ENCODE measurements at regions not wholly inside any gene's neighbourhood (a gene's known extent, or its start where the extent isn't known, plus 50 kb on each side); places are given as distances from the start of the nearest gene placed in this dataset.
"Not testable (repeated sequence)": the region's sequence is repeated elsewhere in the genome, so short reads cannot be mapped to it uniquely, and the experiment has no call there.

- not testable (repeated sequence) for TF ChIP-seq CTCF (IDR thresholded peaks at IDR 0.05); RNF2 (IDR thresholded peaks at IDR 0.05; ENCODE audit: borderline replicate concordance, low read depth); RCOR1 (IDR thresholded peaks at IDR 0.05; ENCODE audit: low read depth, low read length); REST (IDR thresholded peaks at IDR 0.05); PHF8 (IDR thresholded peaks at IDR 0.05; ENCODE audit: borderline replicate concordance, low read depth); ESRRA (IDR thresholded peaks at IDR 0.05; ENCODE audit: borderline replicate concordance, low read length); SMC3 (IDR thresholded peaks at IDR 0.05); POLR2A (IDR thresholded peaks at IDR 0.05; ENCODE audit: low read length); RFX5 (IDR thresholded peaks at IDR 0.05); RAD21 (conservative IDR thresholded peaks at IDR 0.05 in 1 of 2, IDR thresholded peaks at IDR 0.05 in 1 of 2); USF2 (IDR thresholded peaks at IDR 0.05)
Measured at GRCh38 chr15:21284353-21284752, 155.9 kb downstream of the POTEB3 start.

All from A549 (cell line).